HepG2 (cell line): ENCODE measurements at regions not wholly inside any gene's neighbourhood (a gene's known extent, or its start where the extent isn't known, plus 50 kb on each side); places are given as distances from the start of the nearest gene placed in this dataset.

ENCODE experiments used
- ATAC-seq: fragments of 200-7000 bp; cut with Tn5 transposase; 3 replicates; pipeline ENCODE4 v1.9.1; 2020; ENCODE audit warnings: mild to moderate bottlenecking, moderate library complexity
- BruUV-seq: library from RNA; stranded (reverse); fragments of 400-500 nt; replicated peaks from 2 replicates; lab custom pipeline; 2021; lab: Mats Ljungman, UMichigan
- CTCF ChIA-PET: fragments of 300-600 bp; formaldehyde crosslinking; extraction: SDS; loops from one replicate; lab custom pipeline; 2021; ENCODE audit warnings: low total read pairs, inconsistent platforms, low intra/inter-chr PET ratio; lab: Yijun Ruan, JAX
- POLR2A ChIA-PET: fragments of 350-600 bp; sonication (Branson Sonifier 250); formaldehyde crosslinking; loops from one replicate; lab custom pipeline; 2020; ENCODE audit warnings: antibody characterized with exemption, inconsistent platforms; lab: Yijun Ruan, JAX
- DNase-seq: peaks from one replicate; pipeline ENCODE4 v3.0.0-alpha.2; 2015; ENCODE audit warnings: low spot score
- FAIRE-seq: peaks from 3 replicates; lab custom pipeline; 2011; peaks lifted over from hg19 to GRCh38; lab: Jason Lieb, UNC
- H2AFZ ChIP-seq: one replicate; pipeline ENCODE4 v1.6.1; 2011; ENCODE audit warnings: low read length, inconsistent platforms
- H3K27ac ChIP-seq: fragments of 300-600 bp; 3 replicates; pipeline ENCODE4 v1.8.0; 2011; ENCODE audit warnings: mixed run types, mild to moderate bottlenecking, mixed read lengths, low read length, inconsistent platforms; ENCODE audit not compliant: insufficient read depth; ENCODE audit errors: extremely low read length
- H3K27me3 ChIP-seq, 2 experiments: fragments of 200-600 bp in 1 of 2; 2 replicates in 1 of 2; 3 replicates in 1 of 2; pipeline versions ENCODE4 v1.6.0 to v1.8.0; 2011; ENCODE audit warnings: low read length in 2 of 2, mild to moderate bottlenecking in 2 of 2, moderate library complexity in 2 of 2, inconsistent platforms in 1 of 2; ENCODE audit not compliant: insufficient read depth in 2 of 2, control insufficient read depth in 1 of 2
- H3K36me3 ChIP-seq, 2 experiments: fragments of 200-600 bp in 1 of 2; replicated peaks in 1 of 2; 2 replicates in 1 of 2; 3 replicates in 1 of 2; pipeline versions ENCODE4 v1.5.1 to v1.8.0; 2011; ENCODE audit warnings: low read length in 2 of 2, inconsistent platforms in 1 of 2; ENCODE audit not compliant: insufficient read depth in 2 of 2, control insufficient read depth in 1 of 2
- H3K4me1 ChIP-seq: 2 replicates; pipeline ENCODE4 v1.5.1; 2012; ENCODE audit warnings: low read length, inconsistent platforms; ENCODE audit not compliant: insufficient read depth
- H3K4me2 ChIP-seq: 2 replicates; pipeline ENCODE4 v1.6.0; 2011; ENCODE audit warnings: low read depth, low read length, inconsistent platforms
- H3K4me3 ChIP-seq, 3 experiments: fragments of 200-600 bp in 1 of 3; sonication (generic), shearing (Covaris generic) in 1 of 3; replicated peaks in 1 of 3; 2 replicates each; pipeline ENCODE4 v1.5.1; 2011 to 2016; ENCODE audit warnings: low read length in 3 of 3, inconsistent platforms in 2 of 3, low read depth in 2 of 3, mild to moderate bottlenecking in 2 of 3, control low read depth in 1 of 3, mixed read lengths in 1 of 3; ENCODE audit not compliant: insufficient read depth in 1 of 3
- H3K79me2 ChIP-seq: one replicate; pipeline ENCODE4 v1.6.1; 2011; ENCODE audit warnings: low read length, inconsistent platforms; ENCODE audit not compliant: insufficient read depth
- H3K9ac ChIP-seq: 2 replicates; pipeline ENCODE4 v1.6.0; 2011; ENCODE audit warnings: mild to moderate bottlenecking, low read depth, low read length, inconsistent platforms; ENCODE audit not compliant: insufficient read depth
- H3K9me3 ChIP-seq: 2 replicates; pipeline ENCODE4 v1.5.1; 2012; ENCODE audit warnings: mild to moderate bottlenecking, low read length
- H4K20me1 ChIP-seq: 2 replicates; pipeline ENCODE4 v1.6.0; 2011; ENCODE audit warnings: inconsistent platforms, mild to moderate bottlenecking, low read length, moderate library complexity; ENCODE audit not compliant: insufficient read depth
- CEBPB ChIP-seq: IDR thresholded peaks from 2 replicates; pipeline ENCODE4 v1.6.1; 2011; ENCODE audit warnings: low read depth, low read length, improper control_type of control experiment, borderline replicate concordance
- MNT ChIP-seq: fragments of 450-650 bp; IDR thresholded peaks from 2 replicates; pipeline ENCODE4 v1.6.1; 2016
- NPAS2 ChIP-seq: sonication (generic); formaldehyde crosslinking; IDR thresholded peaks from 2 replicates; pipeline ENCODE4 v1.8.0; 2022; ENCODE audit warnings: mild to moderate bottlenecking, missing genetic modification reagents, borderline replicate concordance
- RBM22 ChIP-seq: fragments of 200-400 bp; formaldehyde crosslinking; optimal IDR thresholded peaks from 2 replicates; pipeline ENCODE3; 2017; ENCODE audit warnings: mild to moderate bottlenecking, low read length, moderate library complexity
- STAT5B ChIP-seq: sonication (generic); formaldehyde crosslinking; IDR thresholded peaks from 2 replicates; pipeline ENCODE4 v1.4.0; 2020; ENCODE audit warnings: missing genetic modification reagents
- ZFX ChIP-seq: sonication (generic); formaldehyde crosslinking; IDR thresholded peaks from 2 replicates; pipeline ENCODE4 v1.4.0; 2020; ENCODE audit warnings: mild to moderate bottlenecking, low read depth, missing genetic modification reagents, moderate library complexity
- ZNF296 ChIP-seq: sonication (generic); formaldehyde crosslinking; conservative IDR thresholded peaks from 2 replicates; pipeline ENCODE4 v1.5.0; 2020; ENCODE audit warnings: mild to moderate bottlenecking, missing genetic modification reagents
- ZNF552 ChIP-seq: sonication (generic); formaldehyde crosslinking; IDR thresholded peaks from 2 replicates; pipeline ENCODE4 v1.9.0; 2022; ENCODE audit warnings: missing genetic modification reagents, mild to moderate bottlenecking, borderline replicate concordance
- WGBS: methylation state at CpG from one replicate; pipeline ENCODE4 v1.1.6; 2017; ENCODE audit warnings: low lambda C conversion rate; 5-methylcytosine and 5-hydroxymethylcytosine counted together
- in situ Hi-C: cut with HindIII; loops from 2 replicates; pipeline ENCODE4 v1.10.0; 2017; ENCODE audit warnings: low pct_unique_long_range_greater_than_20kb; ENCODE audit not compliant: extremely low pct_ligation_motif_present
- intact Hi-C: fragments of 100-400 bp; cut with micrococcal nuclease; formaldehyde crosslinking; loops from one replicate; pipeline ENCODE4 v1.10.0; 2022; ENCODE audit not compliant: unreplicated experiment
- TF ChIP-seq, protein P1 (sequence below): sonication (generic); formaldehyde crosslinking; IDR thresholded peaks from 2 replicates; pipeline ENCODE4 v1.4.0; 2020; ENCODE audit warnings: missing genetic modification reagents, borderline replicate concordance

GRCh38 chr1:208499026-208499425 lies 254.8 kb upstream of the PLXNA2 start:
- H3K9me3 ChIP-seq, result no peaks in the 10 kb centered on the region
- ATAC-seq (no peak), DNase-seq (no peak), FAIRE-seq (no peak)
- in situ Hi-C loops, result no loop called here
- H3K9ac ChIP-seq, result no peak overlapping the region
- no peaks in the 10 kb centered on the region for H3K27me3 ChIP-seq
- ChIA-PET CTCF (no interaction called here), POLR2A (no interaction called here)
- no peaks in the 10 kb centered on the region for H3K36me3 ChIP-seq
- no peak overlapping the region for H3K4me2 ChIP-seq
- no peaks in the 10 kb centered on the region for H4K20me1 ChIP-seq
- no peaks in the 10 kb centered on the region for H3K79me2 ChIP-seq
- no peaks in the 10 kb centered on the region for H3K4me1 ChIP-seq
- 6% methylated on average over 3 of the region's 3 CpGs for WGBS
- H2AFZ ChIP-seq, result no peak overlapping the region
- intact Hi-C loops, result no loop called here
- H3K4me3 ChIP-seq, result no peak overlapping the region
- TF ChIP-seq CEBPB (peak; percentile 47; the same call in 1 of the 2 replicates), ZNF552 (no peak), STAT5B (CRISPR knock-in tag) (no peak), NPAS2 (no peak)
- no peak overlapping the region for H3K27ac ChIP-seq
- BruUV-seq, result no TSS peak

GRCh38 chr1:208499601-208500000 lies 255.4 kb upstream of the PLXNA2 start:
- no TSS peak for BruUV-seq
- Histone ChIP-seq H3K4me2 (no peak overlapping the region), H4K20me1 (no peaks in the 10 kb centered on the region), H3K27ac (no peak overlapping the region), H2AFZ (no peak overlapping the region), H3K36me3 (no peaks in the 10 kb centered on the region), H3K79me2 (no peaks in the 10 kb centered on the region), H3K27me3 (no peaks in the 10 kb centered on the region), H3K4me3 (no peak overlapping the region), H3K4me1 (no peaks in the 10 kb centered on the region), H3K9me3 (no peaks in the 10 kb centered on the region), H3K9ac (no peak overlapping the region)
- TF ChIP-seq RBM22 (no peak), ZFX (CRISPR knock-in tag) (no peak), MNT (no peak), ZNF296 (CRISPR knock-in tag) (no peak)
- TF ChIP-seq, protein P1, sequence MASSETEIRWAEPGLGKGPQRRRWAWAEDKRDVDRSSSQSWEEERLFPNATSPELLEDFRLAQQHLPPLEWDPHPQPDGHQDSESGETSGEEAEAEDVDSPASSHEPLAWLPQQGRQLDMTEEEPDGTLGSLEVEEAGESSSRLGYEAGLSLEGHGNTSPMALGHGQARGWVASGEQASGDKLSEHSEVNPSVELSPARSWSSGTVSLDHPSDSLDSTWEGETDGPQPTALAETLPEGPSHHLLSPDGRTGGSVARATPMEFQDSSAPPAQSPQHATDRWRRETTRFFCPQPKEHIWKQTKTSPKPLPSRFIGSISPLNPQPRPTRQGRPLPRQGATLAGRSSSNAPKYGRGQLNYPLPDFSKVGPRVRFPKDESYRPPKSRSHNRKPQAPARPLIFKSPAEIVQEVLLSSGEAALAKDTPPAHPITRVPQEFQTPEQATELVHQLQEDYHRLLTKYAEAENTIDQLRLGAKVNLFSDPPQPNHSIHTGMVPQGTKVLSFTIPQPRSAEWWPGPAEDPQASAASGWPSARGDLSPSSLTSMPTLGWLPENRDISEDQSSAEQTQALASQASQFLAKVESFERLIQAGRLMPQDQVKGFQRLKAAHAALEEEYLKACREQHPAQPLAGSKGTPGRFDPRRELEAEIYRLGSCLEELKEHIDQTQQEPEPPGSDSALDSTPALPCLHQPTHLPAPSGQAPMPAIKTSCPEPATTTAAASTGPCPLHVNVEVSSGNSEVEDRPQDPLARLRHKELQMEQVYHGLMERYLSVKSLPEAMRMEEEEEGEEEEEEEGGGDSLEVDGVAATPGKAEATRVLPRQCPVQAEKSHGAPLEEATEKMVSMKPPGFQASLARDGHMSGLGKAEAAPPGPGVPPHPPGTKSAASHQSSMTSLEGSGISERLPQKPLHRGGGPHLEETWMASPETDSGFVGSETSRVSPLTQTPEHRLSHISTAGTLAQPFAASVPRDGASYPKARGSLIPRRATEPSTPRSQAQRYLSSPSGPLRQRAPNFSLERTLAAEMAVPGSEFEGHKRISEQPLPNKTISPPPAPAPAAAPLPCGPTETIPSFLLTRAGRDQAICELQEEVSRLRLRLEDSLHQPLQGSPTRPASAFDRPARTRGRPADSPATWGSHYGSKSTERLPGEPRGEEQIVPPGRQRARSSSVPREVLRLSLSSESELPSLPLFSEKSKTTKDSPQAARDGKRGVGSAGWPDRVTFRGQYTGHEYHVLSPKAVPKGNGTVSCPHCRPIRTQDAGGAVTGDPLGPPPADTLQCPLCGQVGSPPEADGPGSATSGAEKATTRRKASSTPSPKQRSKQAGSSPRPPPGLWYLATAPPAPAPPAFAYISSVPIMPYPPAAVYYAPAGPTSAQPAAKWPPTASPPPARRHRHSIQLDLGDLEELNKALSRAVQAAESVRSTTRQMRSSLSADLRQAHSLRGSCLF (CRISPR knock-in tag), result no peak
- 31% methylated on average over 4 of the region's 4 CpGs for WGBS
- DNase-seq (no peak), ATAC-seq (no peak), FAIRE-seq (no peak)
- ChIA-PET POLR2A (no interaction called here), CTCF (no interaction called here)
- in situ Hi-C loops (no loop called here), intact Hi-C loops (no loop called here)
